CD4-positive, alpha-beta memory T cell (primary cell): ENCODE measurements at regions not wholly inside any gene's neighbourhood (a gene's known extent, or its start where the extent isn't known, plus 50 kb on each side); places are given as distances from the start of the nearest gene placed in this dataset.

ENCODE experiments used
- CTCF ChIA-PET: fragments of 350-600 bp; sonication (Branson Sonifier 250); formaldehyde crosslinking; loops from one replicate; lab custom pipeline; 2021; ENCODE audit warnings: inconsistent platforms; ENCODE audit not compliant: partially characterized antibody; lab: Charles Lee
- POLR2A ChIA-PET: fragments of 350-600 bp; sonication (Branson Sonifier 250); formaldehyde crosslinking; loops from one replicate; lab custom pipeline; 2021; ENCODE audit not compliant: partially characterized antibody; lab: Charles Lee
- DNase-seq, 5 donors: peaks; one replicate each; pipeline versions ENCODE4 v3.0.0 to v3.0.0-alpha.2; 2020 to 2022; ENCODE audit warnings: mixed read lengths in 1 of 5
- H3K27ac ChIP-seq: one replicate; pipeline ENCODE4 v1.7.0; 2013; ENCODE audit warnings: low read depth, low read length
- H3K27me3 ChIP-seq: 2 replicates; pipeline ENCODE4 v1.7.0; 2013; ENCODE audit warnings: mild to moderate bottlenecking, low read length, moderate library complexity; ENCODE audit not compliant: insufficient read depth
- H3K36me3 ChIP-seq: 2 replicates; pipeline ENCODE4 v1.7.0; 2013; ENCODE audit warnings: mild to moderate bottlenecking, low read length, moderate library complexity; ENCODE audit not compliant: insufficient read depth
- H3K4me1 ChIP-seq: 2 replicates; pipeline ENCODE4 v1.7.0; 2013; ENCODE audit warnings: mild to moderate bottlenecking, low read length, moderate library complexity; ENCODE audit not compliant: insufficient read depth
- H3K4me3 ChIP-seq, 2 donors: one replicate each; pipeline ENCODE4 v1.7.0; 2013; ENCODE audit warnings: low read length in 2 of 2, mild to moderate bottlenecking in 1 of 2
- H3K9me3 ChIP-seq, 2 donors: one replicate each; pipeline ENCODE4 v1.7.0; 2013; ENCODE audit warnings: low read length in 2 of 2, control low read depth in 1 of 2; ENCODE audit not compliant: control insufficient read depth in 1 of 2
- H3K27ac Mint-ChIP-seq, 7 donors: one replicate each; pipeline ENCODE4 v1.8.0; 2020 to 2021; ENCODE audit warnings: mixed read lengths in 7 of 7, mild to moderate bottlenecking in 6 of 7, inconsistent platforms in 3 of 7, moderate library complexity in 3 of 7
- H3K27me3 Mint-ChIP-seq, 2 donors: one replicate each; pipeline ENCODE4 v1.8.0; 2020 to 2021; ENCODE audit warnings: mixed read lengths in 2 of 2
- H3K36me3 Mint-ChIP-seq, 2 donors: one replicate each; pipeline ENCODE4 v1.8.0; 2020 to 2021; ENCODE audit warnings: mixed read lengths in 2 of 2, inconsistent platforms in 1 of 2, mild to moderate bottlenecking in 1 of 2
- H3K4me1 Mint-ChIP-seq, 4 donors: one replicate each; pipeline ENCODE4 v1.8.0; 2020 to 2021; ENCODE audit warnings: mixed read lengths in 4 of 4, mild to moderate bottlenecking in 1 of 4
- H3K4me3 Mint-ChIP-seq, 8 donors: one replicate each; pipeline ENCODE4 v1.8.0; 2020 to 2021; ENCODE audit warnings: mixed read lengths in 8 of 8, mild to moderate bottlenecking in 7 of 8, moderate library complexity in 6 of 8, inconsistent platforms in 3 of 8
- H3K9me3 Mint-ChIP-seq, 8 donors: one replicate each; pipeline ENCODE4 v1.8.0; 2020 to 2021; ENCODE audit warnings: mixed read lengths in 8 of 8, mild to moderate bottlenecking in 5 of 8, inconsistent platforms in 3 of 8, moderate library complexity in 1 of 8
- intact Hi-C: fragments of 100-400 bp; cut with micrococcal nuclease; formaldehyde crosslinking; loops from one replicate; pipeline ENCODE4 v1.15.1; 2023

GRCh38 chr12:118870551-118870950, 110.8 kb upstream of the SRRM4 start:
- Histone ChIP-seq H3K36me3 (no peaks in the 10 kb centered on the region), H3K27ac (no peak overlapping the region), H3K4me3 (no peak overlapping the region), H3K4me1 (no peaks in the 10 kb centered on the region), H3K27me3 (no peaks in the 10 kb centered on the region), H3K9me3 (no peaks in the 10 kb centered on the region)
- Mint-ChIP-seq H3K27ac (no peak overlapping the region), H3K36me3 (no peaks in the 10 kb centered on the region), H3K4me1 (no peaks in the 10 kb centered on the region), H3K4me3 (no peak overlapping the region), H3K27me3 (no peaks in the 10 kb centered on the region), H3K9me3 (peaks cover 0 to 8% (median 3%) of the 10 kb centered on the region in 8 donors)
- CTCF ChIA-PET: no interaction called here
- DNase-seq: no peak
- intact Hi-C loops: no loop called here
- POLR2A ChIA-PET: no interaction called here

GRCh38 chr12:118874698-118875548, 106.4 kb upstream of the SRRM4 start:
- CTCF ChIA-PET: no interaction called here

GRCh38 chr12:118880720-118881493, 100.4 kb upstream of the SRRM4 start:
- Mint-ChIP-seq H3K36me3 (no peaks in the 10 kb centered on the region), H3K27ac (no peak overlapping the region), H3K9me3 (peaks cover 0 to 10% (median 4%) of the 10 kb centered on the region in 8 donors), H3K4me1 (no peaks in the 10 kb centered on the region), H3K27me3 (no peaks in the 10 kb centered on the region), H3K4me3 (no peak overlapping the region)
- Histone ChIP-seq H3K36me3 (no peaks in the 10 kb centered on the region), H3K27me3 (no peaks in the 10 kb centered on the region), H3K4me1 (no peaks in the 10 kb centered on the region), H3K27ac (no peak overlapping the region), H3K4me3 (no peak overlapping the region), H3K9me3 (no peaks in the 10 kb centered on the region)
- intact Hi-C loops: no loop called here
- ChIA-PET CTCF (no interaction called here), POLR2A (no interaction called here)
- DNase-seq: no peak

More at GRCh38 chr12:118874698-118875548, 106.4 kb upstream of the SRRM4 start:
- peaks cover 0 to 7% (median 3%) of the 10 kb centered on the region in 8 donors for H3K9me3 Mint-ChIP-seq
- no peaks in the 10 kb centered on the region for H3K9me3 ChIP-seq
- no peaks in the 10 kb centered on the region for H3K27me3 ChIP-seq
- DNase-seq: no peak
- H3K4me1 ChIP-seq: no peaks in the 10 kb centered on the region
- no peak overlapping the region for H3K27ac ChIP-seq
- H3K36me3 ChIP-seq: no peaks in the 10 kb centered on the region
- H3K4me3 Mint-ChIP-seq: no peak overlapping the region
- POLR2A ChIA-PET: no interaction called here
- H3K4me3 ChIP-seq: no peak overlapping the region
- H3K27me3 Mint-ChIP-seq: no peaks in the 10 kb centered on the region
- no peaks in the 10 kb centered on the region for H3K4me1 Mint-ChIP-seq
- H3K27ac Mint-ChIP-seq: peak overlapping the region in 1 of 7 donors; percentile 6
- intact Hi-C loops: no loop called here
- no peaks in the 10 kb centered on the region for H3K36me3 Mint-ChIP-seq

- POLR2A ChIA-PET: no interaction called here
- Mint-ChIP-seq H3K9me3 (peaks cover 0 to 7% (median 4%) of the 10 kb centered on the region in 8 donors), H3K4me3 (no peak overlapping the region), H3K36me3 (no peaks in the 10 kb centered on the region), H3K4me1 (no peaks in the 10 kb centered on the region), H3K27me3 (no peaks in the 10 kb centered on the region), H3K27ac (no peak overlapping the region)
- H3K9me3 ChIP-seq: no peaks in the 10 kb centered on the region
- H3K36me3 ChIP-seq: no peaks in the 10 kb centered on the region
- no peaks in the 10 kb centered on the region for H3K27me3 ChIP-seq
- CTCF ChIA-PET: no interaction called here
- intact Hi-C loops: no loop called here
- no peak for DNase-seq
- no peak overlapping the region for H3K27ac ChIP-seq
- no peak overlapping the region for H3K4me3 ChIP-seq
- no peaks in the 10 kb centered on the region for H3K4me1 ChIP-seq
Observed at GRCh38 chr12:118884226-118884625, 97.1 kb upstream of the SRRM4 start.

- H3K4me1 ChIP-seq: no peaks in the 10 kb centered on the region
- H3K27me3 ChIP-seq: no peaks in the 10 kb centered on the region
- Mint-ChIP-seq H3K27ac (no peak overlapping the region), H3K36me3 (no peaks in the 10 kb centered on the region), H3K27me3 (no peaks in the 10 kb centered on the region), H3K9me3 (peaks cover 0 to 15% (median 7%) of the 10 kb centered on the region in 8 donors), H3K4me3 (no peak overlapping the region), H3K4me1 (no peaks in the 10 kb centered on the region)
- no peak overlapping the region for H3K27ac ChIP-seq
- intact Hi-C loops: no loop called here
- H3K36me3 ChIP-seq: no peaks in the 10 kb centered on the region
- DNase-seq: no peak
- ChIA-PET CTCF (interaction anchor here (0.7 to 0.8 kb wide), 2 partner anchors 15 to 22 kb away, joined by 3 read pairs; no protein-coding TSS in a partner anchor), POLR2A (no interaction called here)
- H3K9me3 ChIP-seq: no peaks in the 10 kb centered on the region
- H3K4me3 ChIP-seq: no peak overlapping the region
Observed at GRCh38 chr12:118900993-118901392, 80.3 kb upstream of the SRRM4 start.

- Mint-ChIP-seq H3K4me3 (no peak overlapping the region), H3K36me3 (no peaks in the 10 kb centered on the region), H3K27me3 (peaks cover 2% of the 10 kb centered on the region in 2 donors), H3K9me3 (peaks cover 0 to 16% (median 5%) of the 10 kb centered on the region in 8 donors), H3K27ac (no peak overlapping the region), H3K4me1 (no peaks in the 10 kb centered on the region)
- H3K27ac ChIP-seq: no peak overlapping the region
- ChIA-PET CTCF (no interaction called here), POLR2A (no interaction called here)
- DNase-seq: no peak
- no peaks in the 10 kb centered on the region for H3K4me1 ChIP-seq
- H3K27me3 ChIP-seq: no peaks in the 10 kb centered on the region
- H3K36me3 ChIP-seq: no peaks in the 10 kb centered on the region
- H3K4me3 ChIP-seq: no peak overlapping the region
- intact Hi-C loops: no loop called here
- no peaks in the 10 kb centered on the region for H3K9me3 ChIP-seq
Observed at GRCh38 chr12:118908811-118909210, 72.5 kb upstream of the SRRM4 start.

GRCh38 chr12:118912697-118913270, 68.6 kb upstream of the SRRM4 start:
- no peaks in the 10 kb centered on the region for H3K4me1 Mint-ChIP-seq
- intact Hi-C loops: no loop called here
- H3K27me3 Mint-ChIP-seq: no peaks in the 10 kb centered on the region
- Histone ChIP-seq H3K4me3 (no peak overlapping the region), H3K36me3 (no peaks in the 10 kb centered on the region), H3K4me1 (no peaks in the 10 kb centered on the region), H3K27ac (no peak overlapping the region), H3K27me3 (no peaks in the 10 kb centered on the region), H3K9me3 (no peaks in the 10 kb centered on the region)
- no peak for DNase-seq
- POLR2A ChIA-PET: no interaction called here
- H3K27ac Mint-ChIP-seq: no peak overlapping the region
- CTCF ChIA-PET: no interaction called here
- no peaks in the 10 kb centered on the region for H3K36me3 Mint-ChIP-seq
- H3K4me3 Mint-ChIP-seq: no peak overlapping the region
- H3K9me3 Mint-ChIP-seq: peaks cover 0 to 3% (median 0%) of the 10 kb centered on the region in 8 donors
